ENCODE measurements at regions not wholly inside any gene's neighbourhood (a gene's known extent, or its start where the extent isn't known, plus 50 kb on each side); places are given as distances from the start of the nearest gene placed in this dataset.
"Not testable (repeated sequence)": the region's sequence is repeated elsewhere in the genome, so short reads cannot be mapped to it uniquely, and the experiment has no call there.

GRCh38 chr6:121020656-121021055 lies 313.6 kb downstream of the TBC1D32 start:
- DNase-seq = no peak

- DNase-seq = no peak
Observed at GRCh38 chr6:121008553-121008952, 325.7 kb downstream of the TBC1D32 start.

- no peak for DNase-seq
Observed at GRCh38 chr6:121006024-121006423, 328.3 kb downstream of the TBC1D32 start.

- no peak for DNase-seq
Observed at GRCh38 chr6:121000381-121000780, 333.9 kb downstream of the TBC1D32 start.

GRCh38 chr6:120996340-120996739 lies 337.9 kb downstream of the TBC1D32 start:
- DNase-seq = no peak

GRCh38 chr6:120994573-120994967 lies 339.7 kb downstream of the TBC1D32 start:
- no peak for DNase-seq

GRCh38 chr6:120993929-120994572 lies 340.2 kb downstream of the TBC1D32 start:
- no peak for DNase-seq

- no peak for DNase-seq
Observed at GRCh38 chr6:120992257-120992656, 342.0 kb downstream of the TBC1D32 start.

- DNase-seq = no peak
Observed at GRCh38 chr6:120990866-120991265, 343.4 kb downstream of the TBC1D32 start.

GRCh38 chr6:120981835-120982234 lies 352.4 kb downstream of the TBC1D32 start:
- no peak for DNase-seq

GRCh38 chr6:120966321-120966720 lies 368.0 kb downstream of the TBC1D32 start:
- no peak for DNase-seq

- no peak for DNase-seq
Observed at GRCh38 chr6:120965814-120966213, 368.5 kb downstream of the TBC1D32 start.

- no peak for DNase-seq
Observed at GRCh38 chr6:120960761-120961160, 373.5 kb downstream of the TBC1D32 start.

GRCh38 chr6:120954111-120954510 lies 380.2 kb downstream of the TBC1D32 start:
- no peak for DNase-seq

GRCh38 chr6:120951258-120951657 lies 383.0 kb downstream of the TBC1D32 start:
- no peak for DNase-seq

- DNase-seq = no peak
Observed at GRCh38 chr6:120947111-120947510, 387.2 kb downstream of the TBC1D32 start.

GRCh38 chr6:120945905-120946594 lies 388.2 kb downstream of the TBC1D32 start:
- no peak for DNase-seq

- no peak for DNase-seq
Observed at GRCh38 chr6:120938876-120939472, 395.3 kb downstream of the TBC1D32 start.

- no peak for DNase-seq
Observed at GRCh38 chr6:120938164-120938875, 396.0 kb downstream of the TBC1D32 start.

GRCh38 chr6:120935908-120936307 lies 398.4 kb downstream of the TBC1D32 start:
- no peak for DNase-seq

- no peak for DNase-seq
Observed at GRCh38 chr6:120935016-120935415, 399.3 kb downstream of the TBC1D32 start.

GRCh38 chr6:120931520-120932180 lies 402.6 kb downstream of the TBC1D32 start:
- DNase-seq = not testable (repeated sequence)

GRCh38 chr6:120930500-120930899 lies 403.8 kb downstream of the TBC1D32 start:
- DNase-seq = not testable (repeated sequence)

All from CD4-positive, alpha-beta T cell treated with Interleukin-17A for 1 hour (primary cell).